SK-N-MC (cell line): ENCODE measurements at regions not wholly inside any gene's neighbourhood (a gene's known extent, or its start where the extent isn't known, plus 50 kb on each side); places are given as distances from the start of the nearest gene placed in this dataset.

Experiments used
- EZH2 ChIP-seq: fragments of 200-600 bp; sonication (generic); IDR thresholded peaks from one replicate; pipeline ENCODE4 v1.6.1; 2017; ENCODE audit warnings: antibody characterized with exemption
- FOXP2 ChIP-seq: optimal IDR thresholded peaks from 2 replicates; pipeline ENCODE3; 2011; ENCODE audit warnings: mild to moderate bottlenecking, moderate library complexity; ENCODE audit not compliant: insufficient read depth; ENCODE audit errors: extremely low read length, control extremely low read depth

GRCh38 chr2:102927854-102928267 lies 166.0 kb downstream of the TMEM182 start:
- TF ChIP-seq FOXP2, result no peak
- no peak for TF ChIP-seq EZH2
